GM12891 (cell line): ENCODE measurements at regions not wholly inside any gene's neighbourhood (a gene's known extent, or its start where the extent isn't known, plus 50 kb on each side); places are given as distances from the start of the nearest gene placed in this dataset.

ENCODE experiments used
- PAX5 ChIP-seq: IDR thresholded peaks from 2 replicates; pipeline ENCODE4 v1.6.1; 2011; ENCODE audit warnings: low read length, moderate library complexity, mild to moderate bottlenecking; ENCODE audit not compliant: insufficient read depth, severe bottlenecking
- POLR2A ChIP-seq: IDR thresholded peaks from 2 replicates; pipeline ENCODE4 v1.6.1; 2011; ENCODE audit warnings: low read depth, low read length, control low read depth
- POLR2AphosphoS5 ChIP-seq: IDR thresholded peaks from 2 replicates; pipeline ENCODE4 v1.6.1; 2011; ENCODE audit warnings: low read depth, low read length, control low read depth
- POU2F2 ChIP-seq: IDR thresholded peaks from 2 replicates; pipeline ENCODE4 v1.6.1; 2011; ENCODE audit warnings: low read depth, mild to moderate bottlenecking, control low read depth, low read length, moderate library complexity
- SPI1 ChIP-seq: IDR thresholded peaks from 2 replicates; pipeline ENCODE4 v1.6.1; 2011; ENCODE audit warnings: low read depth, low read length, control low read depth
- TAF1 ChIP-seq: IDR thresholded peaks from 2 replicates; pipeline ENCODE4 v1.6.1; 2011; ENCODE audit warnings: low read depth, low read length, control low read depth

- TF ChIP-seq TAF1 (no peak), POLR2A (no peak), PAX5 (no peak), POLR2AphosphoS5 (no peak), SPI1 (no peak), POU2F2 (no peak)
These were observed 326.1 kb downstream of the HNRNPD start for GRCh38 chr4:82047731-82048130.
